ENCODE measurements at regions not wholly inside any gene's neighbourhood (a gene's known extent, or its start where the extent isn't known, plus 50 kb on each side); places are given as distances from the start of the nearest gene placed in this dataset.

- Histone ChIP-seq H3K4me3 (ENCODE audit: low read length in 2 of 2) (no peak overlapping the region), H3K27me3 (ENCODE audit: control insufficient read depth in 2 of 2, insufficient read depth in 1 of 2, low read length in 1 of 2) (no peaks in the 10 kb centered on the region), H3K4me1 (ENCODE audit: control insufficient read depth in 2 of 2, insufficient read depth in 2 of 2, low read length in 2 of 2) (no peaks in the 10 kb centered on the region), H3K9me3 (ENCODE audit: control insufficient read depth in 2 of 2, insufficient read depth in 1 of 2, low read length in 1 of 2) (no peaks in the 10 kb centered on the region), H3K27ac (ENCODE audit: low read depth in 1 of 2, low read length in 1 of 2) (no peak overlapping the region), H3K36me3 (ENCODE audit: control insufficient read depth in 2 of 2, insufficient read depth in 2 of 2, low read length in 1 of 2) (no peaks in the 10 kb centered on the region)
- DNase-seq (ENCODE audit: low read depth in 6 of 9, low spot score in 9 of 9) = no peak
- WGBS = 43% methylated on average over 2 of the region's 2 CpGs
Observed at GRCh38 chr5:121675924-121676323, 175.8 kb upstream of the FTMT start.

GRCh38 chr5:121681229-121681855 is 170.3 kb upstream of the FTMT start:
- no peaks in the 10 kb centered on the region for H3K27me3 ChIP-seq (ENCODE audit: control insufficient read depth in 2 of 2, insufficient read depth in 1 of 2, low read length in 1 of 2)
- 89% methylated on average over 6 of the region's 6 CpGs for WGBS
- no peaks in the 10 kb centered on the region for H3K4me1 ChIP-seq (ENCODE audit: control insufficient read depth in 2 of 2, insufficient read depth in 2 of 2, low read length in 2 of 2)
- no peak for DNase-seq (ENCODE audit: low read depth in 6 of 9, low spot score in 9 of 9)
- no peaks in the 10 kb centered on the region for H3K9me3 ChIP-seq (ENCODE audit: control insufficient read depth in 2 of 2, insufficient read depth in 1 of 2, low read length in 1 of 2)
- H3K4me3 ChIP-seq (ENCODE audit: low read length in 2 of 2) = no peak overlapping the region
- no peak overlapping the region for H3K27ac ChIP-seq (ENCODE audit: low read depth in 1 of 2, low read length in 1 of 2)
- H3K36me3 ChIP-seq (ENCODE audit: control insufficient read depth in 2 of 2, insufficient read depth in 2 of 2, low read length in 1 of 2) = no peaks in the 10 kb centered on the region

DNA sequence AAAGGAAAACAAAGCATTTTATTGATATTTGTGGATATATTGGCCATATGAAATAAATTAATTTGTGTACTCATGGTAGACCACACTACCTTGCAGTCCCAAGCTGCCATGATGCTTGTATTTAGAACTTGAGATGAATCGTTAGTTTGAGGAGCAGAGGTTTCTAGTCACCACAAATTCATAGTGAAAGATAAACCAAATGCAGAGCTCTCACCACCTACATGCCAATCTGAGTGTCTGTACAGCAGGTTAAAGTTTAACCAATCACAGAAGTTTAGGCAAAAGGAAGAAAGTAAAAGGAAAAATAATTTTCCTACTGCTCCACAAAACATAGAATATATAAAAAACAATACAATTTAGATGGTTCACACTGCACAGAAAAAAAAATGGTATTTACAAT is 163.6 kb upstream of the FTMT start:
- Histone ChIP-seq H3K9me3 (ENCODE audit: control insufficient read depth in 2 of 2, insufficient read depth in 1 of 2, low read length in 1 of 2) (no peaks in the 10 kb centered on the region), H3K27me3 (ENCODE audit: control insufficient read depth in 2 of 2, insufficient read depth in 1 of 2, low read length in 1 of 2) (no peaks in the 10 kb centered on the region), H3K4me3 (ENCODE audit: low read length in 2 of 2) (no peak overlapping the region), H3K36me3 (ENCODE audit: control insufficient read depth in 2 of 2, insufficient read depth in 2 of 2, low read length in 1 of 2) (no peaks in the 10 kb centered on the region), H3K27ac (ENCODE audit: low read depth in 1 of 2, low read length in 1 of 2) (no peak overlapping the region), H3K4me1 (ENCODE audit: control insufficient read depth in 2 of 2, insufficient read depth in 2 of 2, low read length in 2 of 2) (no peaks in the 10 kb centered on the region)
- no peak for DNase-seq (ENCODE audit: low read depth in 6 of 9, low spot score in 9 of 9)
- 99% methylated on average over 1 of the region's 1 CpG for whole genome bisulfite sequencing

DNA sequence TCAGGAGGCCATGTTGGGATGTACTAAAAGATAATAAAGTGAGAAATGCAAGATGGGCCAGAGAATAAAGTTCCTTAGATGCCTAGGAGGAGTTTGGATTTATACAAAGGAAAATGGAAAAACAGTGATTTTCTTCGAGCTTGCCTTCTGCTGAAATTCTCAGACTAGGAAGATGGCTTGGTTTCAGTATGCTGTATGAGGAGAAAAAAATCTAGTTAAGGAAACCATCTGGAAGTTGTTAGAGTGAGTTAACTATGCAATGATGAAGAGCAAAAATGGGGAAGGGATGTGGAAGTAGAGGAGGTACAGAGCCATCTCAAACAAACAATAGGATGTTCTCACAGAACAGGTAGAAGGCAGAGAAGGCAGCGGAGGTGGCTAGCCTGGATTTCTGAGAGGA is 162.9 kb upstream of the FTMT start:
- Histone ChIP-seq H3K27me3 (ENCODE audit: control insufficient read depth in 2 of 2, insufficient read depth in 1 of 2, low read length in 1 of 2) (no peaks in the 10 kb centered on the region), H3K4me3 (ENCODE audit: low read length in 2 of 2) (no peak overlapping the region), H3K4me1 (ENCODE audit: control insufficient read depth in 2 of 2, insufficient read depth in 2 of 2, low read length in 2 of 2) (no peaks in the 10 kb centered on the region), H3K36me3 (ENCODE audit: control insufficient read depth in 2 of 2, insufficient read depth in 2 of 2, low read length in 1 of 2) (no peaks in the 10 kb centered on the region), H3K27ac (ENCODE audit: low read depth in 1 of 2, low read length in 1 of 2) (no peak overlapping the region), H3K9me3 (ENCODE audit: control insufficient read depth in 2 of 2, insufficient read depth in 1 of 2, low read length in 1 of 2) (no peaks in the 10 kb centered on the region)
- no peak for DNase-seq (ENCODE audit: low read depth in 6 of 9, low spot score in 9 of 9)
- 89% methylated on average over 2 of the region's 2 CpGs for WGBS

DNA sequence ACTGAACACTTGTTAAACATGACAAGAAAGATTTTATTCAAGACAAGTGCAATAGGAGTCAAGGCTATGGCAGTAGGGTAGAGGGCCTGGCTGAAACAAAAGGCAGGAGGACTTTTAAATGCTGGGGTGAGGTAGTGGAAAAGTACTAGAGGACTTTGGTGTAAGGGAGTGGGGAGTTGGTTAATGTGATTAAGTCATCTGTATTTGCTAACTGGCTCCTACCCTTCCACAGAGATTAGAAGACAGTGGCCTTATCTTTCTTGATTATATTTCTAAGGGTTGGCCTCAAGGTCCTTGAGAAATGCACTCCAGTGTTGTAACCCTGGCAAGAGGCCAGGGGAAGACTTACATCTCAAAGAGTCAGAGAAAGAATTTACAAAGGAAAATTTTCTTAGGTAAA is 160.2 kb upstream of the FTMT start:
- no peak for DNase-seq (ENCODE audit: low read depth in 6 of 9, low spot score in 9 of 9)
- no peaks in the 10 kb centered on the region for H3K9me3 ChIP-seq (ENCODE audit: control insufficient read depth in 2 of 2, insufficient read depth in 1 of 2, low read length in 1 of 2)

GRCh38 chr5:121692158-121692557 is 159.5 kb upstream of the FTMT start:
- 89% methylated on average over 2 of the region's 2 CpGs for WGBS
- DNase-seq (ENCODE audit: low read depth in 6 of 9, low spot score in 9 of 9) = no peak
- no peaks in the 10 kb centered on the region for H3K9me3 ChIP-seq (ENCODE audit: control insufficient read depth in 2 of 2, insufficient read depth in 1 of 2, low read length in 1 of 2)
- H3K4me3 ChIP-seq (ENCODE audit: low read length in 2 of 2) = no peak overlapping the region
- H3K27me3 ChIP-seq (ENCODE audit: control insufficient read depth in 2 of 2, insufficient read depth in 1 of 2, low read length in 1 of 2) = no peaks in the 10 kb centered on the region
- no peaks in the 10 kb centered on the region for H3K4me1 ChIP-seq (ENCODE audit: control insufficient read depth in 2 of 2, insufficient read depth in 2 of 2, low read length in 2 of 2)
- no peaks in the 10 kb centered on the region for H3K36me3 ChIP-seq (ENCODE audit: control insufficient read depth in 2 of 2, insufficient read depth in 2 of 2, low read length in 1 of 2)
- H3K27ac ChIP-seq (ENCODE audit: low read depth in 1 of 2, low read length in 1 of 2) = no peak overlapping the region

More for the DNA sequence above, 160.2 kb upstream of the FTMT start:
- Histone ChIP-seq H3K27me3 (ENCODE audit: control insufficient read depth in 2 of 2, insufficient read depth in 1 of 2, low read length in 1 of 2) (no peaks in the 10 kb centered on the region), H3K36me3 (ENCODE audit: control insufficient read depth in 2 of 2, insufficient read depth in 2 of 2, low read length in 1 of 2) (no peaks in the 10 kb centered on the region), H3K27ac (ENCODE audit: low read depth in 1 of 2, low read length in 1 of 2) (no peak overlapping the region), H3K4me1 (ENCODE audit: control insufficient read depth in 2 of 2, insufficient read depth in 2 of 2, low read length in 2 of 2) (no peaks in the 10 kb centered on the region), H3K4me3 (ENCODE audit: low read length in 2 of 2) (no peak overlapping the region)

GRCh38 chr5:121693864-121694263 is 157.8 kb upstream of the FTMT start:
- Histone ChIP-seq H3K4me3 (ENCODE audit: low read length in 2 of 2) (no peak overlapping the region), H3K27ac (ENCODE audit: low read depth in 1 of 2, low read length in 1 of 2) (no peak overlapping the region), H3K36me3 (ENCODE audit: control insufficient read depth in 2 of 2, insufficient read depth in 2 of 2, low read length in 1 of 2) (no peaks in the 10 kb centered on the region), H3K9me3 (ENCODE audit: control insufficient read depth in 2 of 2, insufficient read depth in 1 of 2, low read length in 1 of 2) (no peaks in the 10 kb centered on the region), H3K27me3 (ENCODE audit: control insufficient read depth in 2 of 2, insufficient read depth in 1 of 2, low read length in 1 of 2) (no peaks in the 10 kb centered on the region), H3K4me1 (ENCODE audit: control insufficient read depth in 2 of 2, insufficient read depth in 2 of 2, low read length in 2 of 2) (no peaks in the 10 kb centered on the region)
- 86% methylated on average over 1 of the region's 1 CpG for WGBS
- DNase-seq (ENCODE audit: low read depth in 6 of 9, low spot score in 9 of 9) = no peak

- DNase-seq (ENCODE audit: low read depth in 6 of 9, low spot score in 9 of 9) = no peak
- Histone ChIP-seq H3K27ac (ENCODE audit: low read depth in 1 of 2, low read length in 1 of 2) (no peak overlapping the region), H3K9me3 (ENCODE audit: control insufficient read depth in 2 of 2, insufficient read depth in 1 of 2, low read length in 1 of 2) (no peaks in the 10 kb centered on the region), H3K27me3 (ENCODE audit: control insufficient read depth in 2 of 2, insufficient read depth in 1 of 2, low read length in 1 of 2) (no peaks in the 10 kb centered on the region), H3K4me3 (ENCODE audit: low read length in 2 of 2) (no peak overlapping the region), H3K4me1 (ENCODE audit: control insufficient read depth in 2 of 2, insufficient read depth in 2 of 2, low read length in 2 of 2) (no peaks in the 10 kb centered on the region), H3K36me3 (ENCODE audit: control insufficient read depth in 2 of 2, insufficient read depth in 2 of 2, low read length in 1 of 2) (no peaks in the 10 kb centered on the region)
- 83% methylated on average over 2 of the region's 2 CpGs for WGBS
Observed at GRCh38 chr5:121695307-121695706, 156.4 kb upstream of the FTMT start.

GRCh38 chr5:121698690-121699089 is 153.0 kb upstream of the FTMT start:
- Histone ChIP-seq H3K36me3 (ENCODE audit: control insufficient read depth in 2 of 2, insufficient read depth in 2 of 2, low read length in 1 of 2) (no peaks in the 10 kb centered on the region), H3K27me3 (ENCODE audit: control insufficient read depth in 2 of 2, insufficient read depth in 1 of 2, low read length in 1 of 2) (no peaks in the 10 kb centered on the region), H3K9me3 (ENCODE audit: control insufficient read depth in 2 of 2, insufficient read depth in 1 of 2, low read length in 1 of 2) (no peaks in the 10 kb centered on the region), H3K27ac (ENCODE audit: low read depth in 1 of 2, low read length in 1 of 2) (no peak overlapping the region), H3K4me3 (ENCODE audit: low read length in 2 of 2) (no peak overlapping the region), H3K4me1 (ENCODE audit: control insufficient read depth in 2 of 2, insufficient read depth in 2 of 2, low read length in 2 of 2) (no peaks in the 10 kb centered on the region)
- no peak for DNase-seq (ENCODE audit: low read depth in 6 of 9, low spot score in 9 of 9)
- WGBS = 88% methylated on average over 3 of the region's 3 CpGs

GRCh38 chr5:121701731-121702130 is 150.0 kb upstream of the FTMT start:
- H3K27ac ChIP-seq (ENCODE audit: low read depth in 1 of 2, low read length in 1 of 2) = no peak overlapping the region
- no peak overlapping the region for H3K4me3 ChIP-seq (ENCODE audit: low read length in 2 of 2)
- no peaks in the 10 kb centered on the region for H3K4me1 ChIP-seq (ENCODE audit: control insufficient read depth in 2 of 2, insufficient read depth in 2 of 2, low read length in 2 of 2)
- WGBS = 96% methylated on average over 1 of the region's 1 CpG
- no peaks in the 10 kb centered on the region for H3K9me3 ChIP-seq (ENCODE audit: control insufficient read depth in 2 of 2, insufficient read depth in 1 of 2, low read length in 1 of 2)
- H3K27me3 ChIP-seq (ENCODE audit: control insufficient read depth in 2 of 2, insufficient read depth in 1 of 2, low read length in 1 of 2) = no peaks in the 10 kb centered on the region
- DNase-seq (ENCODE audit: low read depth in 6 of 9, low spot score in 9 of 9) = no peak
- H3K36me3 ChIP-seq (ENCODE audit: control insufficient read depth in 2 of 2, insufficient read depth in 2 of 2, low read length in 1 of 2) = no peaks in the 10 kb centered on the region

All from thymus (tissue), 11 donors.